Endothelial cell of hepatic sinusoid (primary cell): ENCODE measurements at regions not wholly inside any gene's neighbourhood (a gene's known extent, or its start where the extent isn't known, plus 50 kb on each side); places are given as distances from the start of the nearest gene placed in this dataset.

Experiments
- in situ Hi-C: cut with HindIII; loops from 2 replicates; pipeline ENCODE4 v1.10.0; 2017; ENCODE audit warnings: low sequenced_read_pairs

- in situ Hi-C loops = no loop called here
These were observed 98.9 kb downstream of the HDGFL1 start for GRCh38 chr6:22668307-22668706.

GRCh38 chr6:22668717-22669116 is 99.4 kb downstream of the HDGFL1 start:
- in situ Hi-C loops = no loop called here

- in situ Hi-C loops = no loop called here
These were observed 101.2 kb downstream of the HDGFL1 start for GRCh38 chr6:22670605-22671004.

GRCh38 chr6:22673474-22673873 is 104.1 kb downstream of the HDGFL1 start:
- in situ Hi-C loops = no loop called here

GRCh38 chr6:22680950-22681349 is 111.6 kb downstream of the HDGFL1 start:
- in situ Hi-C loops = no loop called here

- in situ Hi-C loops = no loop called here
These were observed 112.4 kb downstream of the HDGFL1 start for GRCh38 chr6:22681761-22682160.

- in situ Hi-C loops = no loop called here
These were observed 113.6 kb downstream of the HDGFL1 start for GRCh38 chr6:22682979-22683378.

- in situ Hi-C loops = no loop called here
These were observed 121.1 kb downstream of the HDGFL1 start for GRCh38 chr6:22690446-22690845.

- in situ Hi-C loops = no loop called here
These were observed 124.8 kb downstream of the HDGFL1 start for GRCh38 chr6:22694092-22694724.

GRCh38 chr6:22696481-22696880 is 127.1 kb downstream of the HDGFL1 start:
- in situ Hi-C loops = no loop called here

- in situ Hi-C loops = no loop called here
These were observed 127.9 kb downstream of the HDGFL1 start for GRCh38 chr6:22697306-22697705.

GRCh38 chr6:22699151-22699550 is 129.8 kb downstream of the HDGFL1 start:
- in situ Hi-C loops = no loop called here

- in situ Hi-C loops = no loop called here
These were observed 137.3 kb downstream of the HDGFL1 start for GRCh38 chr6:22706651-22707050.

- in situ Hi-C loops = no loop called here
These were observed 139.1 kb downstream of the HDGFL1 start for GRCh38 chr6:22708469-22708868.

GRCh38 chr6:22709803-22710202 is 140.4 kb downstream of the HDGFL1 start:
- in situ Hi-C loops = no loop called here

GRCh38 chr6:22716721-22717120 is 147.4 kb downstream of the HDGFL1 start:
- in situ Hi-C loops = no loop called here

GRCh38 chr6:22717915-22718314 is 148.5 kb downstream of the HDGFL1 start:
- in situ Hi-C loops = no loop called here

GRCh38 chr6:22722913-22723312 is 153.5 kb downstream of the HDGFL1 start:
- in situ Hi-C loops = no loop called here

GRCh38 chr6:22726966-22727365 is 157.6 kb downstream of the HDGFL1 start:
- in situ Hi-C loops = no loop called here

- in situ Hi-C loops = no loop called here
These were observed 158.3 kb downstream of the HDGFL1 start for GRCh38 chr6:22727710-22728109.

- in situ Hi-C loops = no loop called here
These were observed 163.0 kb downstream of the HDGFL1 start for GRCh38 chr6:22732176-22732970.

GRCh38 chr6:22736740-22737139 is 167.4 kb downstream of the HDGFL1 start:
- in situ Hi-C loops = no loop called here
